HEK293 (cell line): ENCODE measurements at regions not wholly inside any gene's neighbourhood (a gene's known extent, or its start where the extent isn't known, plus 50 kb on each side); places are given as distances from the start of the nearest gene placed in this dataset.

Experiments
- CTCF ChIA-PET: fragments of 350-600 bp; formaldehyde crosslinking; extraction: SDS; loops from one replicate; lab custom pipeline; 2021; ENCODE audit warnings: antibody characterized with exemption; lab: Yijun Ruan, JAX
- POLR2A ChIA-PET: fragments of 300-600 bp; formaldehyde crosslinking; extraction: SDS; loops from one replicate; lab custom pipeline; 2020; ENCODE audit warnings: antibody characterized with exemption, inconsistent platforms; lab: Yijun Ruan, JAX
- H3K27ac ChIP-seq: fragments of 200-500 bp; sonication (Bioruptor generic); 2 replicates; pipeline ENCODE4 v1.5.1; 2014; ENCODE audit warnings: low read depth, low read length, control low read depth, inconsistent platforms; ENCODE audit errors: extremely low read depth
- H3K36me3 ChIP-seq, 2 experiments: fragments of 200-500 bp in 1 of 2; sonication (Bioruptor generic) in 1 of 2; 1 replicate in 1 of 2; 2 replicates in 1 of 2; pipeline ENCODE4 v1.5.1; 2014 to 2017; ENCODE audit warnings: inconsistent platforms in 2 of 2, low read length in 2 of 2; ENCODE audit not compliant: control insufficient read depth in 2 of 2, insufficient read depth in 1 of 2
- H3K4me1 ChIP-seq: fragments of 200-500 bp; sonication (Bioruptor generic); 2 replicates; pipeline ENCODE4 v1.5.1; 2014; ENCODE audit warnings: mild to moderate bottlenecking, low read length, inconsistent platforms; ENCODE audit not compliant: control insufficient read depth, insufficient read depth
- H3K4me3 ChIP-seq: 2 replicates; pipeline ENCODE4 v1.5.1; 2011; ENCODE audit warnings: low read depth, mild to moderate bottlenecking, control low read depth, low read length, moderate library complexity
- H3K9me3 ChIP-seq: fragments of 200-500 bp; sonication (Bioruptor generic); 2 replicates; pipeline ENCODE4 v1.5.1; 2014; ENCODE audit warnings: low read depth, low read length, inconsistent platforms; ENCODE audit not compliant: control insufficient read depth, insufficient read depth
- AEBP2 ChIP-seq: fragments of 450-650 bp; formaldehyde crosslinking; IDR thresholded peaks from 2 replicates; pipeline ENCODE4 v1.5.1; 2016; ENCODE audit warnings: missing biosample characterization, missing genetic modification characterization, borderline replicate concordance
- ATF2 ChIP-seq: fragments of 450-650 bp; formaldehyde crosslinking; IDR thresholded peaks from 2 replicates; pipeline ENCODE4 v1.5.1; 2016; ENCODE audit warnings: missing biosample characterization, missing genetic modification characterization, low read depth
- FEZF1 ChIP-seq: fragments of 450-650 bp; formaldehyde crosslinking; IDR thresholded peaks from 2 replicates; pipeline ENCODE4 v1.5.1; 2016; ENCODE audit warnings: missing biosample characterization, missing genetic modification characterization
- PRDM2 ChIP-seq: fragments of 450-650 bp; formaldehyde crosslinking; IDR thresholded peaks from 2 replicates; pipeline ENCODE4 v1.5.1; 2016; ENCODE audit warnings: missing biosample characterization, missing genetic modification characterization, borderline replicate concordance
- SCRT1 ChIP-seq: fragments of 450-650 bp; formaldehyde crosslinking; IDR thresholded peaks from 2 replicates; pipeline ENCODE4 v1.5.1; 2016; ENCODE audit warnings: missing biosample characterization, missing genetic modification characterization, borderline replicate concordance
- ZBTB6 ChIP-seq: fragments of 450-650 bp; formaldehyde crosslinking; IDR thresholded peaks from 2 replicates; pipeline ENCODE4 v1.5.1; 2017; ENCODE audit warnings: missing biosample characterization, missing genetic modification characterization
- ZFP37 ChIP-seq: fragments of 450-650 bp; formaldehyde crosslinking; IDR thresholded peaks from 2 replicates; pipeline ENCODE4 v1.5.1; 2016; ENCODE audit warnings: missing biosample characterization, missing genetic modification characterization
- ZFP69B ChIP-seq: fragments of 450-650 bp; formaldehyde crosslinking; IDR thresholded peaks from 2 replicates; pipeline ENCODE4 v1.5.1; 2016; ENCODE audit warnings: missing biosample characterization, missing genetic modification characterization
- ZNF112 ChIP-seq: fragments of 450-650 bp; formaldehyde crosslinking; IDR thresholded peaks from 2 replicates; pipeline ENCODE4 v1.5.0; 2017; ENCODE audit warnings: missing biosample characterization, missing genetic modification characterization
- ZNF121 ChIP-seq: fragments of 450-650 bp; formaldehyde crosslinking; IDR thresholded peaks from 2 replicates; pipeline ENCODE4 v1.5.1; 2016; ENCODE audit warnings: missing biosample characterization, missing genetic modification characterization
- ZNF133 ChIP-seq: fragments of 450-650 bp; formaldehyde crosslinking; IDR thresholded peaks from 2 replicates; pipeline ENCODE4 v1.5.1; 2016; ENCODE audit warnings: missing biosample characterization, missing genetic modification characterization
- ZNF155 ChIP-seq: fragments of 450-650 bp; formaldehyde crosslinking; IDR thresholded peaks from 2 replicates; pipeline ENCODE4 v1.5.1; 2016; ENCODE audit warnings: missing biosample characterization, missing genetic modification characterization
- ZNF2 ChIP-seq: fragments of 450-650 bp; formaldehyde crosslinking; IDR thresholded peaks from 2 replicates; pipeline ENCODE4 v1.5.1; 2016; ENCODE audit warnings: missing biosample characterization, missing genetic modification characterization
- ZNF274 ChIP-seq, 2 experiments: fragments of 200-500 bp in 1 of 2; fragments of 450-650 bp in 1 of 2; sonication (Bioruptor generic) in 1 of 2; formaldehyde crosslinking in 1 of 2; IDR thresholded peaks; 2 replicates each; pipeline versions ENCODE4 v1.5.1 to v1.6.1; 2014 to 2016; ENCODE audit warnings: borderline replicate concordance in 1 of 2, inconsistent platforms in 1 of 2, low read length in 1 of 2, missing biosample characterization in 1 of 2, missing genetic modification characterization in 1 of 2
- ZNF280D ChIP-seq: fragments of 450-650 bp; formaldehyde crosslinking; IDR thresholded peaks from 2 replicates; pipeline ENCODE4 v1.5.1; 2016; ENCODE audit warnings: missing biosample characterization, missing genetic modification characterization
- ZNF513 ChIP-seq: fragments of 450-650 bp; IDR thresholded peaks from 2 replicates; pipeline ENCODE4 v1.5.1; 2018; ENCODE audit warnings: missing biosample characterization, missing genetic modification characterization
- ZNF514 ChIP-seq: fragments of 450-650 bp; formaldehyde crosslinking; IDR thresholded peaks from 2 replicates; pipeline ENCODE4 v1.5.1; 2016; ENCODE audit warnings: missing biosample characterization, missing genetic modification characterization
- ZNF549 ChIP-seq: fragments of 450-650 bp; IDR thresholded peaks from 2 replicates; pipeline ENCODE4 v1.5.1; 2018; ENCODE audit warnings: missing biosample characterization, missing genetic modification characterization, mild to moderate bottlenecking, inconsistent platforms, moderate library complexity
- ZNF776 ChIP-seq: fragments of 450-650 bp; formaldehyde crosslinking; IDR thresholded peaks from 2 replicates; pipeline ENCODE4 v1.5.0; 2017; ENCODE audit warnings: missing biosample characterization, missing genetic modification characterization, borderline replicate concordance

GRCh38 chr12:126384026-126384564 lies 1318.9 kb downstream of the AACS start:
- Histone ChIP-seq H3K4me3 (no peak overlapping the region), H3K36me3 (no peaks in the 10 kb centered on the region), H3K4me1 (no peaks in the 10 kb centered on the region), H3K27ac (no peak overlapping the region), H3K9me3 (no peaks in the 10 kb centered on the region)
- ChIA-PET CTCF (no interaction called here), POLR2A (no interaction called here)
- TF ChIP-seq ZNF513 = no peak
- TF ChIP-seq SCRT1 (tag by site-specific recombination) = no peak
- no peak for TF ChIP-seq AEBP2 (tag by site-specific recombination)
- TF ChIP-seq ZBTB6 = no peak
- TF ChIP-seq ZNF133 = no peak
- TF ChIP-seq ZNF776 = no peak
- no peak for TF ChIP-seq ZNF121 (tag by site-specific recombination)
- TF ChIP-seq ZNF274 (IDR thresholded peaks at IDR 0.05; ENCODE audit: low read length) = no peak
- TF ChIP-seq ZNF274 (tag by site-specific recombination; IDR thresholded peaks at IDR 0.05; ENCODE audit: borderline replicate concordance) = no peak
- TF ChIP-seq FEZF1 = no peak
- TF ChIP-seq ZFP37 (tag by site-specific recombination) = no peak
- no peak for TF ChIP-seq ZNF280D (tag by site-specific recombination)
- TF ChIP-seq ZNF549 = no peak
- no peak for TF ChIP-seq ATF2
- no peak for TF ChIP-seq ZNF2 (tag by site-specific recombination)
- no peak for TF ChIP-seq ZNF514 (tag by site-specific recombination)

GRCh38 chr12:126385785-126386184 lies 1320.5 kb downstream of the AACS start:
- H3K9me3 ChIP-seq = no peaks in the 10 kb centered on the region
- no peaks in the 10 kb centered on the region for H3K36me3 ChIP-seq
- H3K4me1 ChIP-seq = no peaks in the 10 kb centered on the region
- H3K4me3 ChIP-seq = no peak overlapping the region
- H3K27ac ChIP-seq = no peak overlapping the region
- CTCF ChIA-PET = no interaction called here
- POLR2A ChIA-PET = no interaction called here
- TF ChIP-seq ZNF155 (tag by site-specific recombination) (no peak), ZNF112 (no peak), PRDM2 (no peak), ZFP69B (no peak)
